Osteoblast (primary cell): ENCODE measurements at regions not wholly inside any gene's neighbourhood (a gene's known extent, or its start where the extent isn't known, plus 50 kb on each side); places are given as distances from the start of the nearest gene placed in this dataset.

Experiments
- DNase-seq: peaks from one replicate; pipeline ENCODE4 v3.0.0; 2011; ENCODE audit warnings: low spot score, mixed read lengths; ENCODE audit not compliant: insufficient read length; ENCODE audit errors: missing footprints
- H2AFZ ChIP-seq: 2 replicates; pipeline ENCODE4 v1.6.0; 2011; ENCODE audit warnings: mild to moderate bottlenecking, low read length
- H3K27ac ChIP-seq: 2 replicates; pipeline ENCODE4 v1.5.1; 2011; ENCODE audit warnings: mild to moderate bottlenecking, low read depth, low read length, moderate library complexity
- H3K27me3 ChIP-seq: 2 replicates; pipeline ENCODE4 v1.6.0; 2012; ENCODE audit warnings: mild to moderate bottlenecking, control low read depth, inconsistent platforms, low read length, moderate library complexity; ENCODE audit not compliant: insufficient read depth
- H3K36me3 ChIP-seq: 2 replicates; pipeline ENCODE4 v1.5.1; 2011; ENCODE audit warnings: mild to moderate bottlenecking, low read length, control low read depth, moderate library complexity; ENCODE audit not compliant: insufficient read depth
- H3K4me1 ChIP-seq: 2 replicates; pipeline ENCODE4 v1.5.1; 2011; ENCODE audit warnings: mild to moderate bottlenecking, low read length, control low read depth, moderate library complexity; ENCODE audit not compliant: insufficient read depth
- H3K4me2 ChIP-seq: 2 replicates; pipeline ENCODE4 v1.6.0; 2011; ENCODE audit warnings: mild to moderate bottlenecking, low read length; ENCODE audit not compliant: insufficient read depth
- H3K4me3 ChIP-seq: fragments of 200-600 bp; sonication (generic); 3 replicates; pipeline ENCODE4 v1.5.1; 2012; ENCODE audit warnings: mild to moderate bottlenecking, low read length, inconsistent platforms; ENCODE audit not compliant: insufficient read depth
- H3K79me2 ChIP-seq: 2 replicates; pipeline ENCODE4 v1.6.0; 2012; ENCODE audit warnings: mild to moderate bottlenecking, low read length, control low read depth, inconsistent platforms; ENCODE audit not compliant: insufficient read depth
- H3K9me3 ChIP-seq: 2 replicates; pipeline ENCODE4 v1.5.1; 2011; ENCODE audit warnings: low read depth, low read length, control low read depth
- H4K20me1 ChIP-seq: 2 replicates; pipeline ENCODE4 v1.6.0; 2012; ENCODE audit warnings: mild to moderate bottlenecking, low read length, control low read depth; ENCODE audit not compliant: insufficient read depth
- CTCF ChIP-seq: IDR thresholded peaks from 2 replicates; pipeline ENCODE4 v1.5.1; 2011; ENCODE audit warnings: mild to moderate bottlenecking, low read depth, low read length, moderate library complexity; ENCODE audit errors: extremely low read depth

DNA sequence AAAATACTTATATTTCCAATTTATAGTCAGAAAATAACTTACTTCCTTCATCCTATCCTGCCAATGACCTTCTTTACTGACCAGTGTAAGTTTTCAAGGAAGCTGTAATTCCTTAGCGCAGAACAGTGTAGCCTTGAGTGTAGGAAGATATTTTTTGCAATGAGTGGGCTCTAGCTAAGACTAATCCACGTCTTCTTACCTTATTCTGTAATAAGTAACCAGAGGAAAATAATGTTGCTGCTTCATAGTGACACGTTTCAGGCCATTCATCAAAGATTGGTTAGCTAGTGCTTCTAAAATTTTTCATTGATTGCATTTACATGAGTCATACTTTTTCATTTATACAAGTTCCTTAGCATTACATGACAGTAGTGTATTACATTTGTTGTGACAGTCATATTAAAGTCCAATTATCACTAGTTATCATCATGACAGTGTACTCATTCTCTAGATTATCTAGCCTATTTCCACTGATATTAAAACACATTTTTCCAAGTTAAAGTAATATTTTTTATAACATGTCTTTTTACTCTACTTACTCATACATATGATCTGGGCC, 403.8 kb upstream of the EPHA3 start:
- no peak for DNase-seq
- Histone ChIP-seq H3K79me2 (no peaks in the 10 kb centered on the region), H3K4me1 (no peaks in the 10 kb centered on the region), H3K27ac (no peak overlapping the region), H3K4me3 (no peak overlapping the region), H3K36me3 (no peaks in the 10 kb centered on the region), H3K9me3 (no peaks in the 10 kb centered on the region), H2AFZ (no peak overlapping the region), H4K20me1 (no peaks in the 10 kb centered on the region), H3K27me3 (no peaks in the 10 kb centered on the region), H3K4me2 (no peak overlapping the region)
- TF ChIP-seq CTCF = no peak

- H3K9me3 ChIP-seq = no peaks in the 10 kb centered on the region
- no peak for TF ChIP-seq CTCF
- H3K4me3 ChIP-seq = no peak overlapping the region
Measured at GRCh38 chr3:88704338-88704737, 403.1 kb upstream of the EPHA3 start.

GRCh38 chr3:88707837-88708236, 399.6 kb upstream of the EPHA3 start:
- Histone ChIP-seq H3K4me3 (no peak overlapping the region), H3K36me3 (no peaks in the 10 kb centered on the region), H3K27me3 (no peaks in the 10 kb centered on the region), H2AFZ (no peak overlapping the region), H3K9me3 (no peaks in the 10 kb centered on the region), H3K4me1 (peaks cover 2% of the 10 kb centered on the region), H3K79me2 (no peaks in the 10 kb centered on the region), H3K4me2 (no peak overlapping the region), H4K20me1 (no peaks in the 10 kb centered on the region), H3K27ac (no peak overlapping the region)
- TF ChIP-seq CTCF = no peak
- no peak for DNase-seq

More at GRCh38 chr3:88704338-88704737, 403.1 kb upstream of the EPHA3 start:
- H3K27ac ChIP-seq = no peak overlapping the region
- no peaks in the 10 kb centered on the region for H3K79me2 ChIP-seq
- H2AFZ ChIP-seq = no peak overlapping the region
- no peak for DNase-seq
- no peaks in the 10 kb centered on the region for H4K20me1 ChIP-seq
- no peaks in the 10 kb centered on the region for H3K36me3 ChIP-seq
- no peak overlapping the region for H3K4me2 ChIP-seq
- H3K27me3 ChIP-seq = no peaks in the 10 kb centered on the region
- H3K4me1 ChIP-seq = no peaks in the 10 kb centered on the region

DNA sequence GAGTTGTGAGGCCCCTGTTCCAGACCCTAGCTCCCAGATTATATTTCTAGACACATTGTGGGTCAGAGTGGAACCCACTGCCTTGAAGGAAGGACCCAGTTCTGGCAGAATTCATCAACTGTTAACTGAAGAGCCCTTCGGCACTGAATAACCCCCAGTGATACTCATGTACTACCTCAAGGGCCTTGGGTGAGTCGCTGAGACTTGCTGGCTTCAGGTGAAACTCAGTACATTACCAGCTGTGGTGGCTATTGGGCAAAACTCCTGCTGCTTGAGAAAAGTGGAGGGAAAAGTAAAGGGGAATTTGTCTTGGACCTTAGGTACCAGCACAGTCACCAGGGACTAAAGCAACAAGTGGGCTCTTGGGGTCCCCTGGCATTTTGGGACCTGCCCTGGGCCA, 394.9 kb upstream of the EPHA3 start:
- Histone ChIP-seq H2AFZ (no peak overlapping the region), H3K79me2 (no peaks in the 10 kb centered on the region), H3K27ac (peak overlapping the region; percentile 67), H3K4me1 (peaks cover 5% of the 10 kb centered on the region), H3K4me3 (no peak overlapping the region), H3K9me3 (no peaks in the 10 kb centered on the region), H3K4me2 (no peak overlapping the region), H3K36me3 (no peaks in the 10 kb centered on the region), H3K27me3 (no peaks in the 10 kb centered on the region), H4K20me1 (no peaks in the 10 kb centered on the region)
- DNase-seq = no peak
- no peak for TF ChIP-seq CTCF
